H1 (cell line): ENCODE measurements at regions not wholly inside any gene's neighbourhood (a gene's known extent, or its start where the extent isn't known, plus 50 kb on each side); places are given as distances from the start of the nearest gene placed in this dataset.

ENCODE experiments used
- CTCF ChIA-PET: fragments of 300-600 bp; sonication (Branson Sonifier 250); formaldehyde crosslinking; loops from one replicate; lab custom pipeline; 2021; ENCODE audit not compliant: partially characterized antibody; lab: Charles Lee
- POLR2A ChIA-PET: fragments of 300-600 bp; sonication (Branson Sonifier 250); formaldehyde crosslinking; loops from one replicate; lab custom pipeline; 2021; ENCODE audit warnings: inconsistent platforms; ENCODE audit not compliant: partially characterized antibody; lab: Charles Lee
- DNase-seq, 2 experiments: peaks; one replicate each; pipeline versions ENCODE4 v3.0.0 to v3.0.0-alpha.2; 2010 to 2022; ENCODE audit warnings: low spot score in 2 of 2, low read depth in 1 of 2, mixed read lengths in 1 of 2
- FAIRE-seq: peaks from 2 replicates; lab custom pipeline; 2011; peaks lifted over from hg19 to GRCh38; lab: Jason Lieb, UNC
- H2AFZ ChIP-seq: 2 replicates; pipeline ENCODE4 v1.8.1; 2012; ENCODE audit warnings: low read length, inconsistent platforms
- H2AK5ac ChIP-seq: 2 replicates; pipeline ENCODE4 v1.6.1; 2013; ENCODE audit warnings: low read depth, low read length
- H2BK120ac ChIP-seq: replicated peaks from 2 replicates; pipeline ENCODE3; 2013; ENCODE audit warnings: low read depth, low read length, inconsistent platforms
- H2BK12ac ChIP-seq: 2 replicates; pipeline ENCODE4 v1.6.1; 2013; ENCODE audit warnings: low read depth, low read length
- H2BK15ac ChIP-seq: 2 replicates; pipeline ENCODE4 v1.6.1; 2013; ENCODE audit warnings: low read length
- H2BK20ac ChIP-seq: 2 replicates; pipeline ENCODE4 v1.6.1; 2013; ENCODE audit warnings: low read length
- H2BK5ac ChIP-seq: 2 replicates; pipeline ENCODE4 v1.6.1; 2013; ENCODE audit warnings: low read depth, low read length
- H3K14ac ChIP-seq: 2 replicates; pipeline ENCODE4 v1.6.1; 2013; ENCODE audit warnings: inconsistent platforms; ENCODE audit not compliant: insufficient read length
- H3K18ac ChIP-seq: 2 replicates; pipeline ENCODE4 v1.6.1; 2013; ENCODE audit warnings: low read length; ENCODE audit errors: extremely low read depth
- H3K23ac ChIP-seq: 2 replicates; pipeline ENCODE4 v1.6.1; 2013; ENCODE audit warnings: inconsistent platforms; ENCODE audit not compliant: insufficient read length
- H3K23me2 ChIP-seq: 2 replicates; pipeline ENCODE4 v1.6.1; 2013; ENCODE audit warnings: low read depth, low read length
- H3K27ac ChIP-seq: 2 replicates; pipeline ENCODE4 v1.6.1; 2011; ENCODE audit warnings: low read depth, low read length, inconsistent platforms
- H3K27me3 ChIP-seq, 4 experiments: replicated peaks in 1 of 4; 1 replicate in 1 of 4; 2 replicates in 3 of 4; pipeline versions ENCODE4 v1.6.1 to v1.8.1; 2011 to 2013; ENCODE audit warnings: low read length in 3 of 4, mild to moderate bottlenecking in 3 of 4, inconsistent platforms in 2 of 4, mixed read lengths in 2 of 4, moderate library complexity in 1 of 4; ENCODE audit not compliant: control insufficient read depth in 3 of 4, insufficient read depth in 3 of 4; ENCODE audit errors: extremely low read depth in 1 of 4
- H3K36me3 ChIP-seq, 4 experiments: 2 replicates each; pipeline versions ENCODE4 v1.6.1 to v1.8.1; 2011 to 2013; ENCODE audit warnings: mild to moderate bottlenecking in 4 of 4, low read length in 3 of 4, moderate library complexity in 2 of 4, control low read depth in 1 of 4, inconsistent platforms in 1 of 4; ENCODE audit not compliant: insufficient read depth in 4 of 4, control insufficient read depth in 2 of 4
- H3K4ac ChIP-seq: replicated peaks from 2 replicates; pipeline ENCODE3; 2013; ENCODE audit warnings: low read length, low read depth, mixed read lengths, inconsistent platforms; ENCODE audit not compliant: insufficient read length
- H3K4me1 ChIP-seq, 4 experiments: replicated peaks in 1 of 4; 1 replicate in 1 of 4; 2 replicates in 3 of 4; pipeline versions ENCODE4 v1.6.1 to v1.8.1; 2011 to 2013; ENCODE audit warnings: low read length in 3 of 4, inconsistent platforms in 2 of 4, mixed read lengths in 1 of 4; ENCODE audit not compliant: insufficient read depth in 4 of 4, control insufficient read depth in 3 of 4
- H3K4me2 ChIP-seq, 2 experiments: 2 replicates each; pipeline versions ENCODE4 v1.6.1 to v1.8.1; 2011 to 2013; ENCODE audit warnings: low read depth in 2 of 2, low read length in 2 of 2, control low read depth in 1 of 2, inconsistent platforms in 1 of 2, mild to moderate bottlenecking in 1 of 2; ENCODE audit not compliant: insufficient read depth in 1 of 2
- H3K4me3 ChIP-seq, 4 experiments: fragments of 200-600, 300-600 bp in 1 of 4; sonication (generic), shearing (Covaris generic), sonication (Bioruptor Twin) in 1 of 4; 2 replicates each; pipeline versions ENCODE4 v1.5.1 to v1.8.1; 2011 to 2016; ENCODE audit warnings: low read length in 4 of 4, low read depth in 3 of 4, control low read depth in 2 of 4, inconsistent platforms in 2 of 4, mild to moderate bottlenecking in 2 of 4, mixed read lengths in 1 of 4, moderate library complexity in 1 of 4; ENCODE audit not compliant: insufficient read depth in 2 of 4; ENCODE audit errors: extremely low read depth in 1 of 4
- H3K56ac ChIP-seq: replicated peaks from 2 replicates; pipeline ENCODE3; 2013; ENCODE audit warnings: low read depth, mild to moderate bottlenecking, mixed read lengths, low read length, inconsistent platforms; ENCODE audit not compliant: insufficient read length
- H3K79me1 ChIP-seq: 2 replicates; pipeline ENCODE4 v1.6.1; 2013; ENCODE audit warnings: low read depth, low read length, control low read depth
- H3K79me2 ChIP-seq, 2 experiments: 2 replicates each; pipeline versions ENCODE4 v1.6.1 to v1.8.1; 2012 to 2013; ENCODE audit warnings: low read length in 2 of 2, mild to moderate bottlenecking in 2 of 2, inconsistent platforms in 1 of 2; ENCODE audit not compliant: insufficient read depth in 2 of 2, control insufficient read depth in 1 of 2
- H3K9ac ChIP-seq, 4 experiments: replicated peaks in 1 of 4; 1 replicate in 1 of 4; 2 replicates in 3 of 4; pipeline versions ENCODE4 v1.6.1 to v1.8.1; 2011 to 2013; ENCODE audit warnings: low read depth in 3 of 4, low read length in 3 of 4, control low read depth in 2 of 4, mild to moderate bottlenecking in 2 of 4, moderate library complexity in 2 of 4, inconsistent platforms in 1 of 4; ENCODE audit errors: extremely low read depth in 1 of 4
- H3K9me3 ChIP-seq, 2 experiments: 2 replicates each; pipeline versions ENCODE4 v1.6.1 to v1.8.1; 2012 to 2013; ENCODE audit warnings: mild to moderate bottlenecking in 2 of 2, moderate library complexity in 2 of 2, control low read depth in 1 of 2, inconsistent platforms in 1 of 2, low read depth in 1 of 2, low read length in 1 of 2, mixed read lengths in 1 of 2; ENCODE audit not compliant: insufficient read depth in 2 of 2
- H4K20me1 ChIP-seq, 2 experiments: replicated peaks in 1 of 2; 2 replicates each; pipeline versions ENCODE3 to v1.8.1; 2011 to 2013; ENCODE audit warnings: inconsistent platforms in 2 of 2, low read length in 2 of 2, mild to moderate bottlenecking in 1 of 2; ENCODE audit not compliant: insufficient read depth in 2 of 2, control insufficient read depth in 1 of 2
- H4K5ac ChIP-seq: 2 replicates; pipeline ENCODE4 v1.6.1; 2013; ENCODE audit warnings: low read length, low read depth, mixed read lengths, inconsistent platforms; ENCODE audit not compliant: insufficient read length
- H4K8ac ChIP-seq: 2 replicates; pipeline ENCODE4 v1.8.0; 2013; ENCODE audit warnings: mild to moderate bottlenecking, moderate library complexity, low read length, inconsistent platforms; ENCODE audit not compliant: insufficient read depth; ENCODE audit errors: extremely low read depth
- H4K91ac ChIP-seq: replicated peaks from 2 replicates; pipeline ENCODE3; 2013; ENCODE audit warnings: low read length, mixed read lengths, inconsistent platforms; ENCODE audit not compliant: insufficient read length
- CREB1 ChIP-seq: IDR thresholded peaks from 2 replicates; pipeline ENCODE4 v1.6.1; 2012; ENCODE audit warnings: inconsistent platforms
- CTBP2 ChIP-seq: IDR thresholded peaks from 2 replicates; pipeline ENCODE4 v1.7.0; 2011; ENCODE audit warnings: borderline replicate concordance, mild to moderate bottlenecking, moderate library complexity, mixed read lengths, low read length; ENCODE audit not compliant: insufficient read depth, insufficient read length
- EP300 ChIP-seq, 2 experiments: IDR thresholded peaks; 1 replicate in 1 of 2; 2 replicates in 1 of 2; pipeline ENCODE4 v1.6.1; 2011 to 2012; ENCODE audit warnings: low read depth in 2 of 2, low read length in 2 of 2, mild to moderate bottlenecking in 2 of 2, borderline replicate concordance in 1 of 2, inconsistent platforms in 1 of 2, moderate library complexity in 1 of 2
- GTF2F1 ChIP-seq: IDR thresholded peaks from 2 replicates; pipeline ENCODE4 v1.6.1; 2012; ENCODE audit warnings: low read depth, low read length, improper control_type of control experiment, borderline replicate concordance
- JUN ChIP-seq: IDR thresholded peaks from 2 replicates; pipeline ENCODE4 v1.6.1; 2011; ENCODE audit warnings: low read depth, mild to moderate bottlenecking, improper control_type of control experiment, low read length
- NRF1 ChIP-seq: IDR thresholded peaks from 2 replicates; pipeline ENCODE4 v1.6.1; 2011; ENCODE audit warnings: mild to moderate bottlenecking, low read depth, low read length, improper control_type of control experiment
- POLR2A ChIP-seq, 2 experiments: IDR thresholded peaks; 1 replicate in 1 of 2; 2 replicates in 1 of 2; pipeline ENCODE4 v1.6.1; 2011; ENCODE audit warnings: low read depth in 2 of 2, low read length in 2 of 2, mild to moderate bottlenecking in 2 of 2; ENCODE audit errors: control extremely low read depth in 1 of 2
- POLR2AphosphoS5 ChIP-seq: IDR thresholded peaks from 2 replicates; pipeline ENCODE4 v1.6.1; 2011; ENCODE audit warnings: low read depth, low read length
- RBBP5 ChIP-seq: IDR thresholded peaks from 2 replicates; pipeline ENCODE4 v1.7.1; 2012; ENCODE audit warnings: low read depth, mild to moderate bottlenecking, inconsistent platforms, low read length, moderate library complexity, borderline replicate concordance
- RFX5 ChIP-seq: IDR thresholded peaks from 2 replicates; pipeline ENCODE4 v1.6.1; 2011; ENCODE audit warnings: low read depth, low read length, improper control_type of control experiment, borderline replicate concordance
- SIN3A ChIP-seq, 2 experiments: IDR thresholded peaks in 1 of 2; conservative IDR thresholded peaks in 1 of 2; 2 replicates each; pipeline ENCODE4 v1.6.1; 2011 to 2012; ENCODE audit warnings: low read length in 2 of 2, improper control_type of control experiment in 1 of 2, low read depth in 1 of 2, mild to moderate bottlenecking in 1 of 2
- SP1 ChIP-seq: IDR thresholded peaks from 2 replicates; pipeline ENCODE4 v1.6.1; 2011; ENCODE audit warnings: low read depth, low read length
- SP2 ChIP-seq: IDR thresholded peaks from 2 replicates; pipeline ENCODE4 v1.6.1; 2012; ENCODE audit warnings: mild to moderate bottlenecking, low read length, inconsistent platforms
- ZNF274 ChIP-seq: IDR thresholded peaks from 2 replicates; pipeline ENCODE4 v1.7.0; 2012; ENCODE audit warnings: low read length, borderline replicate concordance; ENCODE audit errors: extremely low read depth
- WGBS, 2 experiments: shearing (Covaris generic) in 1 of 2; methylation state at CpG; one replicate each; pipeline versions ENCODE4 v1.1.6 to v1.1.7; 2013 to 2015; ENCODE audit warnings: low lambda C conversion rate in 2 of 2, mixed read lengths in 2 of 2, inconsistent platforms in 1 of 2, low coverage in 1 of 2, missing lambda C conversion rate in 1 of 2; ENCODE audit not compliant: insufficient replicate concordance in 2 of 2, insufficient coverage in 1 of 2, insufficient read length in 1 of 2; ENCODE audit errors: extremely low coverage in 1 of 2, missing lambda C conversion rate in 1 of 2; 5-methylcytosine and 5-hydroxymethylcytosine counted together
- TF ChIP-seq, protein P1 (sequence below): IDR thresholded peaks from 2 replicates; pipeline ENCODE4 v1.6.1; 2012; ENCODE audit warnings: inconsistent platforms

DNA sequence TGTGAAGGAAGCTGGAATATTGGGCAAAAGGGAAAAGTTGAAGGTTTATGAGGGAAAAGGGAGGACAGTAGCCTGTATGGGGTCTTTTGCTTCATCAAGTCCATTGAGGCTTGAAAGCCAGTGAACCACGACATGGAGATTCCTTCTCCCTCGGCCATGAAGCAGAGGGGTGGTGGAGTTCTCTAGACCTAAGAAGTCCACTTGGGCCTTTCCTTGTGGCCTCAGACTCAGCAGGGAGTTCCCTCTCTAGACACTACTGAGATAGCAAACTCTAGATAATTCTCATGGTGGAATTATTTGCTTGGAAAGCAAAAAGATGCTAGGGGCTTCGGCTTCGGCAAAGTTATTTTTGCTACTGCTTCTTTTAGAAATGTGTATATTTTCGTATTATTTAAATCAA is 78.5 kb downstream of the FOXD1 start:
- no peak overlapping the region for H2BK20ac ChIP-seq
- no peak overlapping the region for H2AFZ ChIP-seq
- H3K79me2 ChIP-seq: no peaks in the 10 kb centered on the region
- no peak overlapping the region for H4K8ac ChIP-seq
- H2AK5ac ChIP-seq: no peak overlapping the region
- no peak overlapping the region for H3K27ac ChIP-seq
- no peaks in the 10 kb centered on the region for H4K20me1 ChIP-seq
- ChIA-PET POLR2A (no interaction called here), CTCF (interaction anchor here (0.8 to 0.9 kb wide), 2 partner anchors 46 to 423 kb away, joined by 3 read pairs; no protein-coding TSS in a partner anchor)
- no peaks in the 10 kb centered on the region for H3K9me3 ChIP-seq
- H4K91ac ChIP-seq: no peak overlapping the region
- no peak overlapping the region for H2BK15ac ChIP-seq
- no peaks in the 10 kb centered on the region for H3K23me2 ChIP-seq
- H2BK12ac ChIP-seq: no peak overlapping the region
- no peak overlapping the region for H3K18ac ChIP-seq
- WGBS, 2 experiments: 86% methylated on average over 5 of the region's 5 CpGs; no CpG with 5 or more reads in 1 of the 2 experiments
- no peak overlapping the region for H2BK5ac ChIP-seq
- no peaks in the 10 kb centered on the region for H3K36me3 ChIP-seq
- FAIRE-seq (no peak), DNase-seq (no peak)
- H3K14ac ChIP-seq: no peak overlapping the region
- no peaks in the 10 kb centered on the region for H3K27me3 ChIP-seq
- H3K79me1 ChIP-seq: no peaks in the 10 kb centered on the region
- H3K4me3 ChIP-seq: no peak overlapping the region
- H2BK120ac ChIP-seq: no peak overlapping the region
- no peak overlapping the region for H3K23ac ChIP-seq
- H3K4me1 ChIP-seq: no peaks in the 10 kb centered on the region
- H3K9ac ChIP-seq: no peak overlapping the region
- H3K56ac ChIP-seq: no peak overlapping the region
- H3K4ac ChIP-seq: no peak overlapping the region
- no peak overlapping the region for H4K5ac ChIP-seq
- no peak overlapping the region for H3K4me2 ChIP-seq
- TF ChIP-seq RBBP5 (no peak), CTBP2 (no peak), POLR2A (IDR thresholded peaks at IDR 0.05; ENCODE audit: control extremely low read depth in 1 of 2, low read depth in 2 of 2, low read length in 2 of 2) (no peak), POLR2AphosphoS5 (no peak), NRF1 (no peak), SIN3A (conservative IDR thresholded peaks at IDR 0.05 in 1 of 2, IDR thresholded peaks at IDR 0.05 in 1 of 2; ENCODE audit: low read depth in 1 of 2, low read length in 2 of 2) (no peak), JUN (no peak), SP2 (no peak), CREB1 (no peak), ZNF274 (no peak), GTF2F1 (no peak), RFX5 (no peak), SP1 (no peak), EP300 (IDR thresholded peaks at IDR 0.05; ENCODE audit: borderline replicate concordance in 1 of 2, low read depth in 2 of 2, low read length in 2 of 2) (no peak)
- TF ChIP-seq, protein P1, sequence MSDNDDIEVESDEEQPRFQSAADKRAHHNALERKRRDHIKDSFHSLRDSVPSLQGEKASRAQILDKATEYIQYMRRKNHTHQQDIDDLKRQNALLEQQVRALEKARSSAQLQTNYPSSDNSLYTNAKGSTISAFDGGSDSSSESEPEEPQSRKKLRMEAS: no peak
